Tibial nerve (tissue), 4 donors: ENCODE measurements at regions not wholly inside any gene's neighbourhood (a gene's known extent, or its start where the extent isn't known, plus 50 kb on each side); places are given as distances from the start of the nearest gene placed in this dataset.

Experiments used
- DNase-seq, 2 donors: peaks; one replicate each; pipeline ENCODE4 v3.0.0-alpha.2; 2019; ENCODE audit warnings: low spot score in 2 of 2
- H3K27ac ChIP-seq, 4 donors: fragments of 200-600 bp; sonication (generic) in 3 of 4; one replicate each; pipeline ENCODE4 v1.5.1; 2017 to 2019; ENCODE audit warnings: mild to moderate bottlenecking in 1 of 4
- H3K27me3 ChIP-seq, 2 donors: fragments of 200-600 bp; sonication (generic) in 1 of 2; one replicate each; pipeline versions ENCODE4 v1.5.1 to v1.6.0; 2017 to 2019
- H3K36me3 ChIP-seq, 3 donors: fragments of 200-600 bp; sonication (generic); one replicate each; pipeline ENCODE4 v1.5.1; 2018 to 2019
- H3K4me1 ChIP-seq, 4 donors: fragments of 200-600 bp; sonication (generic) in 3 of 4; one replicate each; pipeline ENCODE4 v1.5.1; 2017 to 2019
- H3K4me3 ChIP-seq, 4 donors: fragments of 200-600 bp; sonication (generic) in 3 of 4; one replicate each; pipeline ENCODE4 v1.5.1; 2017 to 2019; ENCODE audit warnings: mild to moderate bottlenecking in 1 of 4, moderate library complexity in 1 of 4
- H3K9me3 ChIP-seq, 4 donors: fragments of 200-600 bp; sonication (generic) in 3 of 4; one replicate each; pipeline ENCODE4 v1.5.1; 2017 to 2019
- EP300 ChIP-seq, 2 donors: sonication (generic); formaldehyde crosslinking; IDR thresholded peaks; one replicate each; pipeline ENCODE4 v1.6.1; 2017; ENCODE audit warnings: antibody characterized with exemption in 2 of 2, mild to moderate bottlenecking in 1 of 2
- POLR2A ChIP-seq, 2 donors: fragments of 450-650 bp; IDR thresholded peaks; one replicate each; pipeline ENCODE4 v1.6.1; 2017; ENCODE audit warnings: antibody characterized with exemption in 2 of 2, mild to moderate bottlenecking in 2 of 2, moderate library complexity in 2 of 2
- WGBS, 2 donors: methylation state at CpG; one replicate each; pipeline ENCODE4 v1.1.5; 2018; 5-methylcytosine and 5-hydroxymethylcytosine counted together
- TF ChIP-seq, protein P1 (sequence below), 5 experiments: fragments of 200-600 bp in 3 of 5; fragments of 450-650 bp in 2 of 5; sonication (generic) in 3 of 5; IDR thresholded peaks; one replicate each; pipeline ENCODE4 v1.5.1; 2016 to 2019; ENCODE audit warnings: antibody characterized with exemption in 5 of 5, mild to moderate bottlenecking in 3 of 5, moderate library complexity in 2 of 5

DNA sequence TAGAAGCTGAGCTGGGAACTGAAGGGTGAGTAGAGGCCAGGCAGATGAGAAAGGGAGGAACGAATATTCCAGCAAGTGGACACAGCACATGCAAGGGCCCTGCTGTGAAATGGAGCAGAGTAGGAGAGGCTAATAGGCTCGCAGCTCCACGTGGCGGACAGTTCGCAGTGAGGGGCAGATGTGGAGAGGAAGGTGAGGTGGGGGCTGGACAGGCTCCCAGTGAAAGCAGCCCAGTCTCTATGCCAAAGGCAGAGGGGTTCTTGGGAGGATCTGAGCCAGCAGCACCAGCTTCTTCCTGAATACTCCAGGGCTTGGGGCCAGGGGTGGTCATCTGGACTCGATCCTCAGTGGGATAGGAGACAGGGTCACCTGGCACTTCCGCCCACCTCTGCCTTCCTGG, 81.0 kb downstream of the CEBPB start:
- Histone ChIP-seq H3K4me1 (peaks cover 0 to 60% (median 26%) of the 10 kb centered on the region in 4 donors), H3K9me3 (no peaks in the 10 kb centered on the region), H3K27ac (peak overlapping the region in 2 of 4 donors; percentile 60 to 70), H3K4me3 (no peak overlapping the region), H3K36me3 (no peaks in the 10 kb centered on the region), H3K27me3 (no peaks in the 10 kb centered on the region)
- TF ChIP-seq POLR2A (IDR thresholded peaks at IDR 0.05): no peak
- TF ChIP-seq EP300 (IDR thresholded peaks at IDR 0.05): no peak
- TF ChIP-seq, protein P1, sequence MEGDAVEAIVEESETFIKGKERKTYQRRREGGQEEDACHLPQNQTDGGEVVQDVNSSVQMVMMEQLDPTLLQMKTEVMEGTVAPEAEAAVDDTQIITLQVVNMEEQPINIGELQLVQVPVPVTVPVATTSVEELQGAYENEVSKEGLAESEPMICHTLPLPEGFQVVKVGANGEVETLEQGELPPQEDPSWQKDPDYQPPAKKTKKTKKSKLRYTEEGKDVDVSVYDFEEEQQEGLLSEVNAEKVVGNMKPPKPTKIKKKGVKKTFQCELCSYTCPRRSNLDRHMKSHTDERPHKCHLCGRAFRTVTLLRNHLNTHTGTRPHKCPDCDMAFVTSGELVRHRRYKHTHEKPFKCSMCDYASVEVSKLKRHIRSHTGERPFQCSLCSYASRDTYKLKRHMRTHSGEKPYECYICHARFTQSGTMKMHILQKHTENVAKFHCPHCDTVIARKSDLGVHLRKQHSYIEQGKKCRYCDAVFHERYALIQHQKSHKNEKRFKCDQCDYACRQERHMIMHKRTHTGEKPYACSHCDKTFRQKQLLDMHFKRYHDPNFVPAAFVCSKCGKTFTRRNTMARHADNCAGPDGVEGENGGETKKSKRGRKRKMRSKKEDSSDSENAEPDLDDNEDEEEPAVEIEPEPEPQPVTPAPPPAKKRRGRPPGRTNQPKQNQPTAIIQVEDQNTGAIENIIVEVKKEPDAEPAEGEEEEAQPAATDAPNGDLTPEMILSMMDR (IDR thresholded peaks at IDR 0.05): no peak
- WGBS, 2 donors: 74 to 82% methylated on average over 7 of the region's 7 CpGs
- DNase-seq: no peak

DNA sequence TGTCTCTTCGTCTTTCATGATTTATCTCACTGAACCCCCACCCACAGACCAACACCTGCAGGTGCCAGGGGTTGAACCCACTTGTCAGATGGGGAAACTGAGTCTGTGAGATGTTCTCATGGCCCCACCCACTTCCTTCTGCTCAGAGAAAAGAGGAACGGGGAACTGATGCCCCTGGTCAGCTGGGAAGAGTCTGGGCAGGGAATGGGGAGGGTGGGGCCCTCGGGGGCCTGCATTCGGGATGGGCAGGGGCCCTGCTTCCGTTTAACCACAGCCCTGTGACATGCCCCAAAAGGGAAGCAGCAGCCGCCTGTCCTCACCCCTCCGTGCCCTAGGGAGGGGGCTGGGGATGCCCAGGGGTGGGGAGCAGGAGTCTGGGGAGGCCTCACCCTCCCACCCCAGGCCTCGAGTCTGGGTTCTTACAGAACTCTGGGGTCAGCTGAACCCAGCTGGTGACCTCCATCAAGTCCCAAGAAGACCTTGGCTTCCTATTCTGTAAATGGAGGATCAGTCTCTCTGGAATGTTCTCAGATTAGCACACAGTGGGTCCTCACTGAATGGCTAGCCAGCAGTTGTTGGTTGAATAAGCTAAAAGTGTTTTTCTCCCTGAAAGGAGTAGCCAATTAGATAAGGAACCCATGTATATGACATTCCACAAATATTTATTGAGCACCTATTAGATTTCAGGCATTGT, 81.5 kb downstream of the CEBPB start:
- Histone ChIP-seq H3K9me3 (no peaks in the 10 kb centered on the region), H3K27ac (peak overlapping the region in 2 of 4 donors; percentile 70 to 80), H3K36me3 (no peaks in the 10 kb centered on the region), H3K4me3 (no peak overlapping the region), H3K4me1 (peaks cover 0 to 60% (median 26%) of the 10 kb centered on the region in 4 donors), H3K27me3 (no peaks in the 10 kb centered on the region)
- no peak for DNase-seq
- WGBS, 2 donors: 69 to 82% methylated on average over 6 to 7 of the region's 8 CpGs
- TF ChIP-seq EP300 (IDR thresholded peaks at IDR 0.05): peak; percentile 51 to 78
- TF ChIP-seq, protein P1 (IDR thresholded peaks at IDR 0.05): no peak

DNA sequence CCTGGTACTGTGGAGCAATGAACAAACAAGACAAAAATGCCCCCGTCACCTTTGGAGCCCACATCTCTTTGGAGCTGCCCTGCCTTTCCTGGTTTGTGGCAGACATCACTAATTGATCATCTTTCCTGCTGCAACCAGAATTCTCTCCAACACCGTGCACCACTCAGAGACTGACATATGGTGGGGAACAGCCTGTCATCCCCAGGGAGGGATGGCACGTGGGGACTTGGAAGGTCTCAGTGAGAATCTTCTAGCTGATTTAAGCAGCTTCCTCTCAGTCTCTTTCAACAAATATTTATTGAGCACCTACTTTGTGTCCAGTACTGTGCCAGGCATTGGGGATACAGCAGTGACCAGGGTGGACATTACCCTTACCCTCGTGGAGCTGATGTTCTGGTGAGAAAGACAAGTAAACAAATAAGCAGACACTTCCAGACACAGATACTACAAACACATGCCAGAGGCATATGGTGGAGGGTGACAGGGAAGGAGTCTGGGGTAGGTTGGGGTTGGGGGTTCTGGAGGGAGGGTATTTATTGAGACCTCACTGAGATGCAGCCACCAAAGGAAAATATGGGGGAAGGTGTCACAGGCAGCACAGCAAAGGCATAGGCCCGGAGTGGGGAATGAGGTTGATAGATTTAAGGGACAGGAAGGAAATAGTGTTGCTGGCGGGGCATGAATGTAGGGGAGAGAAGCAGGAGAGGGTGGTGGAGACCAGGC, 82.3 kb downstream of the CEBPB start:
- Histone ChIP-seq H3K4me3 (no peak overlapping the region), H3K36me3 (no peaks in the 10 kb centered on the region), H3K27me3 (no peaks in the 10 kb centered on the region), H3K4me1 (peaks cover 0 to 60% (median 26%) of the 10 kb centered on the region in 4 donors), H3K9me3 (no peaks in the 10 kb centered on the region), H3K27ac (peak overlapping the region in 2 of 4 donors; percentile 70 to 80)
- no peak for DNase-seq
- TF ChIP-seq, protein P1 (IDR thresholded peaks at IDR 0.05): no peak
- TF ChIP-seq EP300 (IDR thresholded peaks at IDR 0.05): no peak
- TF ChIP-seq POLR2A (IDR thresholded peaks at IDR 0.05): no peak
- 75 to 77% methylated on average over 6 of the region's 6 CpGs for WGBS, 2 donors

DNA sequence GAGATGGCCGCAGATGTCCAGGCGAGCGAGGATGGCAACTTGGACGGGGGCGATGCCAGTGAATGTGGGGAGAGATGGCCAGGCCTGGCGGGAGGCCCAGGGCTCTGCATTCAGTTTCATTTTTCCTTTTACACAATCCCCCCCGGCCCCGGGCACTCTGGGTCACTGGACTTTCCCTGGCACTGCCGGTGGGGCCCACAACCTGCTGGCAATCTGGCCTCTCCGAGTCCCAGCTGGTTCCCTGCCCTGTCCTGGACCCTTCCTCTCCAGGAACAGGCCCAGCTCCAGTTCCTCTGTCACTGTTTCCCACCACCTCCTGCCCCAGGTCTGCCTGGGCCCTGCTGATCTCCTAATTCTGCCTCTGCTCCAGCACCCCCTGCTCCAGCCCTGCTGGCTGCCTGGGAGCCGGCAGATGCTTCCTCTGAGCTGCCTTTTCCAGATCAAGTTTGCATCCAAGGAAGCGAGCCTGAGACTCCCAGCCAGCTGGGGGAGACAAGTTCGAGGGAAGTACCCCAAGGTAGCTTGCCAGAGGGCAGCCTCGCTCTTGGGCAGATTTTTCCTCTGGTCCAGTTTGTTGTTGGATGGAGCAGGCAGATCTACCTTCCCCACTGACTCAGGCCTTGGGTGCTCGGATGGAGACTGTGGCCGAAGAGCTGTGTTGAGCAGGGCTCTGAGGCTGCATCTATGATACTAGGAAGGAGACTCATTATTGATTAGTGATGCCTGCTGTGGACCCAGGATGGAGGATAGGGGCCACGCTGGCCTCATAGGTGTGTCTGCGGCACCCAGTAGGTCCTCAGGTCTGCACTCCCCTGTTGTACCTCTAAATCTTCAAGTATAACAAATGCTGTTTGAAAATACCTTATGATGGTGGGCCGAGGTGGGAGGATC, 83.2 kb downstream of the CEBPB start:
- H3K9me3 ChIP-seq: no peaks in the 10 kb centered on the region
- 70 to 72% methylated on average over 19 of the region's 19 CpGs for WGBS, 2 donors
- DNase-seq: no peak
- H3K36me3 ChIP-seq: no peaks in the 10 kb centered on the region
- no peak overlapping the region for H3K4me3 ChIP-seq
- H3K4me1 ChIP-seq: peaks cover 0 to 70% (median 33%) of the 10 kb centered on the region in 4 donors
- H3K27me3 ChIP-seq: no peaks in the 10 kb centered on the region
- TF ChIP-seq EP300 (IDR thresholded peaks at IDR 0.05): no peak
- TF ChIP-seq POLR2A (IDR thresholded peaks at IDR 0.05): no peak
- TF ChIP-seq, protein P1 (IDR thresholded peaks at IDR 0.05): no peak
- peak overlapping the region in 3 of 4 donors; percentile 30 to 80 (median 70) for H3K27ac ChIP-seq
